ENCODE measurements at regions not wholly inside any gene's neighbourhood (a gene's known extent, or its start where the extent isn't known, plus 50 kb on each side); places are given as distances from the start of the nearest gene placed in this dataset.

DNA sequence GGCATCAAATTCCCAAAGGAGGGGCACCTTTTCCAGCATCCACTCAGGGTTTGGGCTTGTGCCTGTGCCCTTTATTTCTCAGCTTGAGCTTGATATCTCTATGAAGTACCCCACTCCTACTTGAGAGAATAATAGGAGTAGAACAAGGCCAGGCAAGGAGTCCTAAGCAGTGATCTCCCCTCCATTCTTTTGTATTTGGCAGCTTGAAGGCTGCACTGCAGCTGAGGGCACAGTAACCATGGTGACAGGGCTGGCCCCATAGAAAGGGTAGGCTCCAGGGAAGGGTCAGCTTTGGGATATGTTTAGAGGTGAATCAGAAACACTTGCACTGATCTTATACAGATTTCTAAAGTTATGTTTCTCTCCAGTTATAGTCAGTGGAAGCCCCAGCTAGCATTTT lies 145.4 kb upstream of the SLC24A5 start:
- Histone ChIP-seq H3K27ac (no peak overlapping the region), H3K4me3 (no peak overlapping the region)
- intact Hi-C loops (cut with DNase I), result no loop called here

DNA sequence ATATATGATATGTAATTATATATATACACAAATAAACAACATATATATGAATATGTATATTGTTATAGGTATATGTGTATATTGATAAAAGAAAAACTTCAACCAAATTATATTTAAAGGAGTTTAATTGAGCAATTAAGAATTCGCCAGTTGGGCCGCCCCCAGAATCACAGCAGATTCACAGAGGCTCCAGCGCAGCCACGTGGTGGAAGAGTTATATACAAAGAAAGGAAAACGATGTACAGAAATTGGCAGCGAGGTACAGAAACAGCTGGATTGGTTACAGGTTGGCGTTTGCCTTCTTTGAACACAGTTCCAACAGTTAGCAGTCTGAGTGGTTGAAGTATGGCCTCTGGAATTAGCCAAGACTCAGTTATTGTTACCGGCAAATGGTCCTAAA lies 137.3 kb upstream of the SLC24A5 start:
- no peaks in the 10 kb centered on the region for H3K27me3 ChIP-seq
- 68 to 73% (median 72%) methylated on average over 8 of the region's 8 CpGs for WGBS, 3 donors
- H3K4me3 ChIP-seq, result no peak overlapping the region
- no peak for DNase-seq
- intact Hi-C loops (cut with DNase I), result loop anchor here in 2 of 4 donors (10.0 kb wide), 1 partner anchor 509 kb away; no protein-coding TSS in a partner anchor
- no peak overlapping the region for H3K27ac ChIP-seq
- no peaks in the 10 kb centered on the region for H3K36me3 ChIP-seq
- no peak for TF ChIP-seq EP300 (IDR thresholded peaks at IDR 0.05)
- TF ChIP-seq POLR2A (IDR thresholded peaks at IDR 0.05), result no peak
- no peak for TF ChIP-seq CTCF (IDR thresholded peaks at IDR 0.05)
- no peaks in the 10 kb centered on the region for H3K4me1 ChIP-seq (ENCODE audit: insufficient read depth)
- no peaks in the 10 kb centered on the region for H3K9me3 ChIP-seq

More for the DNA sequence above, 145.4 kb upstream of the SLC24A5 start:
- Histone ChIP-seq H3K36me3 (no peaks in the 10 kb centered on the region), H3K4me1 (ENCODE audit: insufficient read depth) (no peaks in the 10 kb centered on the region), H3K27me3 (no peaks in the 10 kb centered on the region), H3K9me3 (no peaks in the 10 kb centered on the region)
- TF ChIP-seq EP300 (IDR thresholded peaks at IDR 0.05), result no peak
- no peak for TF ChIP-seq POLR2A (IDR thresholded peaks at IDR 0.05)
- TF ChIP-seq CTCF (IDR thresholded peaks at IDR 0.05), result no peak
- DNase-seq, result no peak

- intact Hi-C loops (cut with DNase I), result loop anchor here in 3 of 4 donors (5.0 to 10.0 kb wide), 3 partner anchors 511 to 788 kb away; no protein-coding TSS in a partner anchor
- WGBS, 3 donors, result 88 to 94% (median 93%) methylated on average over 4 of the region's 4 CpGs
- no peak for TF ChIP-seq EP300 (IDR thresholded peaks at IDR 0.05)
- TF ChIP-seq CTCF (IDR thresholded peaks at IDR 0.05), result no peak
- TF ChIP-seq POLR2A (IDR thresholded peaks at IDR 0.05), result no peak
Measured at GRCh38 chr15:47985568-47985967, 135.2 kb upstream of the SLC24A5 start.

DNA sequence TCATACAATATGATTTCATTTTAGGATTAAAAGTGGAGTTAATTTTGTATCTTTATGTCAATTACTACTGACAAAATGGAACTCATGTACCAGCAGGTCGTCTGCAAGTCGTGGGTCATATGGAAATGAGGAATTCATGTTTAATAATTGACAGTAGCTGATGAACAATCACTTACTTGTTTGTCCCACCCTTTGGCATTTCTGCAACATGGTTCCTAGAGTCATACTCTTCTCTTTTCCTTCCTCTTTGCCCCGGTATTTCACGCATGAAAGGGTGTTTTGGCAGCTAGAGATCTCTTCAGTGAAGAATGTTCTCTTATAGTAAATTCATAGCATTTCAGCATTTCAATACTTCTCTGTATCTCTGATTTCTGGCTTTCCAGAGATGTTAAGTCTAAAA lies 133.3 kb upstream of the SLC24A5 start:
- TF ChIP-seq CTCF (IDR thresholded peaks at IDR 0.05) (no peak), POLR2A (IDR thresholded peaks at IDR 0.05) (no peak), EP300 (IDR thresholded peaks at IDR 0.05) (no peak)
- no peaks in the 10 kb centered on the region for H3K4me1 ChIP-seq (ENCODE audit: insufficient read depth)
- intact Hi-C loops (cut with DNase I), result loop anchor here in 3 of 4 donors (5.0 to 10.0 kb wide), 3 partner anchors 513 to 790 kb away; no protein-coding TSS in a partner anchor
- H3K4me3 ChIP-seq, result no peak overlapping the region
- 86 to 92% (median 87%) methylated on average over 4 of the region's 4 CpGs for WGBS, 3 donors
- no peaks in the 10 kb centered on the region for H3K27me3 ChIP-seq
- DNase-seq, result no peak
- no peak overlapping the region for H3K27ac ChIP-seq
- no peaks in the 10 kb centered on the region for H3K9me3 ChIP-seq
- no peaks in the 10 kb centered on the region for H3K36me3 ChIP-seq

More at GRCh38 chr15:47985568-47985967, 135.2 kb upstream of the SLC24A5 start:
- no peaks in the 10 kb centered on the region for H3K36me3 ChIP-seq
- DNase-seq, result no peak
- H3K27ac ChIP-seq, result no peak overlapping the region
- H3K27me3 ChIP-seq, result no peaks in the 10 kb centered on the region
- H3K4me1 ChIP-seq (ENCODE audit: insufficient read depth), result no peaks in the 10 kb centered on the region
- H3K9me3 ChIP-seq, result no peaks in the 10 kb centered on the region
- no peak overlapping the region for H3K4me3 ChIP-seq

Data from ovary (tissue), 7 donors.